Prostate gland (tissue), 2 donors: ENCODE measurements at regions not wholly inside any gene's neighbourhood (a gene's known extent, or its start where the extent isn't known, plus 50 kb on each side); places are given as distances from the start of the nearest gene placed in this dataset.

Experiments used
- DNase-seq: peaks from one replicate; pipeline ENCODE4 v3.0.0-alpha.2; 2019; ENCODE audit warnings: low spot score
- H3K27ac ChIP-seq, 2 donors: fragments of 200-600 bp; sonication (generic); 2 replicates each; pipeline ENCODE4 v1.5.1; 2017 to 2019
- H3K27me3 ChIP-seq: fragments of 200-600 bp; sonication (generic); replicated peaks from 2 replicates; pipeline ENCODE4 v1.5.1; 2019; ENCODE audit not compliant: insufficient read depth
- H3K36me3 ChIP-seq, 2 donors: fragments of 200-600 bp; sonication (generic); 1 replicate in 1 of 2; 2 replicates in 1 of 2; pipeline versions ENCODE4 v1.5.1 to v1.8.1; 2017 to 2019
- H3K4me1 ChIP-seq: fragments of 200-600 bp; sonication (generic); replicated peaks from 2 replicates; pipeline ENCODE4 v1.5.1; 2019
- H3K4me3 ChIP-seq, 2 donors: fragments of 200-600 bp; sonication (generic); 2 replicates each; pipeline ENCODE4 v1.5.1; 2017 to 2019
- H3K9me3 ChIP-seq: fragments of 200-600 bp; sonication (generic); 2 replicates; pipeline ENCODE4 v1.5.1; 2017
- CTCF ChIP-seq, 4 experiments: fragments of 200-600 bp in 2 of 4; fragments of 450-650 bp in 2 of 4; sonication (generic) in 2 of 4; IDR thresholded peaks; 1 replicate in 3 of 4; 2 replicates in 1 of 4; pipeline ENCODE4 v1.5.1; 2016 to 2019; ENCODE audit warnings: antibody characterized with exemption in 4 of 4, mild to moderate bottlenecking in 2 of 4, moderate library complexity in 2 of 4
- POLR2A ChIP-seq: fragments of 450-650 bp; IDR thresholded peaks from one replicate; pipeline ENCODE4 v1.6.1; 2016; ENCODE audit warnings: antibody characterized with exemption, mild to moderate bottlenecking
- POLR2AphosphoS5 ChIP-seq: sonication (generic); formaldehyde crosslinking; IDR thresholded peaks from one replicate; pipeline ENCODE4 v1.6.1; 2017; ENCODE audit warnings: antibody characterized with exemption
- WGBS: methylation state at CpG from one replicate; pipeline ENCODE4 v1.1.5; 2018; 5-methylcytosine and 5-hydroxymethylcytosine counted together
- intact Hi-C: fragments of 100-400 bp; cut with DNase I; formaldehyde crosslinking; loops from one replicate; pipeline ENCODE4 v1.14.2; 2022

GRCh38 chr10:88120599-88121333 lies 257.3 kb downstream of the PTEN start:
- TF ChIP-seq POLR2AphosphoS5, result no peak
- TF ChIP-seq POLR2A, result no peak
- no peak for TF ChIP-seq CTCF (IDR thresholded peaks at IDR 0.05)

GRCh38 chr10:88121361-88121760 lies 257.9 kb downstream of the PTEN start:
- WGBS, result 97% methylated on average over 6 of the region's 6 CpGs
- no peaks in the 10 kb centered on the region for H3K9me3 ChIP-seq
- no peak for TF ChIP-seq CTCF (IDR thresholded peaks at IDR 0.05)
- TF ChIP-seq POLR2A, result no peak
- no peak for TF ChIP-seq POLR2AphosphoS5
- H3K27ac ChIP-seq, result no peak overlapping the region
- H3K4me1 ChIP-seq, result no peaks in the 10 kb centered on the region
- no peak overlapping the region for H3K4me3 ChIP-seq
- DNase-seq, result no peak
- no peaks in the 10 kb centered on the region for H3K36me3 ChIP-seq
- H3K27me3 ChIP-seq, result peaks cover 3% of the 10 kb centered on the region
- intact Hi-C loops, result no loop called here

More at GRCh38 chr10:88120599-88121333, 257.3 kb downstream of the PTEN start:
- intact Hi-C loops, result no loop called here
- Histone ChIP-seq H3K27ac (no peak overlapping the region), H3K4me1 (no peaks in the 10 kb centered on the region), H3K4me3 (no peak overlapping the region), H3K27me3 (peaks cover 3% of the 10 kb centered on the region), H3K9me3 (no peaks in the 10 kb centered on the region), H3K36me3 (no peaks in the 10 kb centered on the region)
- DNase-seq, result no peak
- 91% methylated on average over 5 of the region's 5 CpGs for WGBS

- 91% methylated on average over 7 of the region's 7 CpGs for WGBS
- Histone ChIP-seq H3K36me3 (no peaks in the 10 kb centered on the region), H3K9me3 (no peaks in the 10 kb centered on the region), H3K4me1 (no peaks in the 10 kb centered on the region), H3K27ac (no peak overlapping the region), H3K4me3 (no peak overlapping the region), H3K27me3 (peaks cover 3% of the 10 kb centered on the region)
- intact Hi-C loops, result no loop called here
- DNase-seq, result no peak
- TF ChIP-seq CTCF (IDR thresholded peaks at IDR 0.05), result no peak
- TF ChIP-seq POLR2A, result no peak
- TF ChIP-seq POLR2AphosphoS5, result no peak
Measured at GRCh38 chr10:88122145-88122544, 258.7 kb downstream of the PTEN start.

- no peaks in the 10 kb centered on the region for H3K4me1 ChIP-seq
- no peak overlapping the region for H3K4me3 ChIP-seq
- TF ChIP-seq POLR2A (no peak), CTCF (IDR thresholded peaks at IDR 0.05) (no peak), POLR2AphosphoS5 (no peak)
- 98% methylated on average over 4 of the region's 4 CpGs for WGBS
- H3K36me3 ChIP-seq, result no peaks in the 10 kb centered on the region
- peaks cover 3% of the 10 kb centered on the region for H3K27me3 ChIP-seq
- no peak for DNase-seq
- no peaks in the 10 kb centered on the region for H3K9me3 ChIP-seq
- intact Hi-C loops, result no loop called here
- H3K27ac ChIP-seq, result no peak overlapping the region
Measured at GRCh38 chr10:88122576-88122975, 259.2 kb downstream of the PTEN start.

GRCh38 chr10:88125766-88126165 lies 262.3 kb downstream of the PTEN start:
- H3K27ac ChIP-seq, result no peak overlapping the region
- WGBS, result 93% methylated on average over 1 of the region's 1 CpG
- intact Hi-C loops, result no loop called here

More at GRCh38 chr10:88125766-88126165, 262.3 kb downstream of the PTEN start:
- DNase-seq, result no peak
- no peaks in the 10 kb centered on the region for H3K4me1 ChIP-seq
- no peaks in the 10 kb centered on the region for H3K36me3 ChIP-seq
- H3K4me3 ChIP-seq, result no peak overlapping the region
- TF ChIP-seq POLR2AphosphoS5, result no peak
- no peaks in the 10 kb centered on the region for H3K27me3 ChIP-seq
- H3K9me3 ChIP-seq, result no peaks in the 10 kb centered on the region
